TTC549 (cell line): ENCODE measurements at regions not wholly inside any gene's neighbourhood (a gene's known extent, or its start where the extent isn't known, plus 50 kb on each side); places are given as distances from the start of the nearest gene placed in this dataset.
"Not testable (repeated sequence)": the region's sequence is repeated elsewhere in the genome, so short reads cannot be mapped to it uniquely, and the experiment has no call there.

ENCODE experiments used
- FAIRE-seq: peaks from 2 replicates; lab custom pipeline; 2012; peaks lifted over from hg19 to GRCh38; lab: Jason Lieb, UNC

DNA sequence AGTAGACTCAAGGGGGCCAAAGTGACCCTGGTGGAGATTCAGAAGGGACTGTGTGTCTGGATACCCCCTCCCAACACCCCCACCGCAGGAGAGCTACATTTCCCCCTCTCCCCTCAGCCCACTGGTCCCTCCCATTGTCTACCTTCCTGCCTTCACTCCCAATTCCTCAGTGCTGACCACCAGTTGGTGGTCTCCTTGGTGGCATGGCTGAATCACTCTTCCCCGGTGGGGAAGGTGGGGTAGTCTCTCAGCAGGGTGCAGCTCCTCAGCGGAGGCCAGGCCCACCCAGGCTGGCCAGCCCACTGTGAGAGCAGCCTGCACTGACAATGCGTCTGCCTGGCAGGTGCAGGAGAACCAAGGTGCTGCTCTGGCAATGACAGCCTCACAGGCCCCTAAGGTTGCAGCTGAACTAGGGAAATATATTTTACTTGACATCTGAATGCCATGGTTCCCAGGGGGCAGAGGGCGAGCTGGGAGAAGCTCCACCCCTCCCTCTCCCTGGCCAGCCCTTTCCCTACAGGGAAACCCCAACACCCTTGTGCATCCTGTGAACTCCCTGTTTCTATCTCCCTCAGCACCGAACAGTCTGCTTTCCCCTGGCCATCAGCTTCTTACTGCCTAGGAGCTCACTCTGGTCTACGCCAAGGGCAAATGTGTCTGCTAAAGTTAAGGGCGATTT, 62.6 kb upstream of the PAX8 start:
- FAIRE-seq: no peak

GRCh38 chr2:113337809-113338208, 59.1 kb upstream of the PAX8 start:
- no peak for FAIRE-seq

DNA sequence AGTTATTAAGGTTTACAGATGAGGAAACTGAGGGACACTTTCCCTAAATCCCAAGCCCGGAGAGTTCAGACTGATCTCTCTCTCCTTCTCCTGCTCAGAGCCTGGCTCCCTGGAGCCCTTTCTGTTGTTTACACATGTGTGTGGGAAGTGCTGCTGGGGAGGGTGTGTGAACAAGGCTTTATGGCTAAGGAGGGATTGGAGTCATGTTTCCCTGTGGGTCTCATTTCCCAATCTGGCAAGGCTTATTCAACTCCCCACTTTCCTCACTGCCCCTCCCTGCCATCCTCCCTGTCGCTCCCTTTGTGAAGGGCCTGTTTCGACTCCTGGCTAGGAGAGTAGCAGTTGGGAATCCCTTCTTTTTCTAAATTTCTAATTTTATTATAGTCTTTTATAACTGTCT, 57.3 kb upstream of the PAX8 start:
- not testable (repeated sequence) for FAIRE-seq

DNA sequence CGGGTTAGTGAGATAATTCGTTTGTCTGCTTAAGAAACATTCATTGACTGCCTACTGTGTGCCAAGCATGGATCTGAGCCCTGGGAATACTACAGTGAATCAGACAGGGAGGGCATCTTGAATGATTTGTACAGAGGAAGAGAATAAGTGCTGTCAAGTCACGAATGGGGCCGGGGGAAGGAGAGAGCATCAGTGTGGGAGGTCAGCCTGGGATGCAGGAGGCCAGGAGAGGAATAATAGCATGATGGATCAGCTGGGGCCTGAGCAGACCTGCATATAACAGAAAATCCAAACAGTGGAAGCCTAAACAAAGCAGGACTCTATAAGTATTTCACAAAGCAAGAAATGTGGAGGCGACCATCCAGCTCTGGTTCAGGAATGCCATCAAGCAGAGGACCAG, 55.4 kb upstream of the PAX8 start:
- FAIRE-seq: no peak

- not testable (repeated sequence) for FAIRE-seq
Measured at GRCh38 chr2:113333735-113334134, 55.0 kb upstream of the PAX8 start.

DNA sequence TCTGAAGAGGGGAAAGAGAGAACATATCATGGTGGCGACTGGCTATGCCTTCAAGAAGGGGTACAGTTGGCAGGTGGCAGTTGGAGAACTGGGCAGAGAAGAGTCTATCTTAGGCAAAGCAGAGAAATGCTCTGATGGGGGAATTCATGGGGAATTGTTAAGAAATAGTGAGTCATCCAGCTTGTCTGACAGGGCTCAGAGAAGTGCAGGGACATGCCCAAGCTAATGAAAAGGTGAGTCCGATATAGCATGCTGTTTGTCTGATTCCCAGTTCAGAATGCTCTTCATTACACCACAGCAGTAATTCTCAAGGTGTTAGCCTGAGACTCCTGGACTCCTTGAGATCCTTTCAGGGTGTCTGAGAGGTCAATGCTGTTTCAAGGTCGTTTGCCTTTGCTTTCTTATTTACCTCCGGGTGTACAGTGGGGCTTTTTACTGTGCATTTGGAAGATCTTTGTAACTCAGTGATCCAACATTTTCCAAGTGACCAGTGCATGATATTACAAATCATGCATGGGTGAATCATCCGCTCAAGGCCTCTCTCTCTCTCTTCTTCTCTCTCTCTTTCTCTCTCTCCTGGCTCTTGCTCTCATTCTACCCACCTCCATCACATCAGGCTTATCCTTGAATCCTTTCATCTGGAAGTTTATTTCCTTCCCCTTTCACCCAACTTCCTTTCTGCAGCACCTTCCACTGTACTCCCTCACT, 51.5 kb upstream of the PAX8 start:
- not testable (repeated sequence) for FAIRE-seq

DNA sequence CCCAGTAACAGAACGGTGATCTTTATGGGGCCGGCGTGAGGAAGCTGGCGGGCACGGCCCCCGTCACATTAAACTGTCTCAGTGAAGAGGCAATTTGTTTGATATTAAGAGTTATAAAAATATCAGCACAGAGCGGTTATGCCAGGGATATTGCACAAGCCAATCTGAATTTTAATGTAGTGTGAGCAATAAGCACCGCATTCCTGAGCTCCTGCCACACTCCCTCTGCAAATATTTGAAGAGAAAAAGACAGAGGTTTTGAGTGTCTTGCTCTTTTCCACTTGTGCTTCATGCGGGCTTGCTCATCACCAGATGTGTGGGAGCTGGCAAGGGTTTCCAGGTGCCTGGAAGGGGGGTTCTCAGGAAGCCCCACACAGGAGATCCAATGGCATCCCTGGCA, 50.3 kb upstream of the PAX8 start:
- not testable (repeated sequence) for FAIRE-seq

- FAIRE-seq: not testable (repeated sequence)
Measured at GRCh38 chr2:113328572-113328971, 49.9 kb upstream of the PAX8 start.
